ENCODE measurements at regions not wholly inside any gene's neighbourhood (a gene's known extent, or its start where the extent isn't known, plus 50 kb on each side); places are given as distances from the start of the nearest gene placed in this dataset.

DNA sequence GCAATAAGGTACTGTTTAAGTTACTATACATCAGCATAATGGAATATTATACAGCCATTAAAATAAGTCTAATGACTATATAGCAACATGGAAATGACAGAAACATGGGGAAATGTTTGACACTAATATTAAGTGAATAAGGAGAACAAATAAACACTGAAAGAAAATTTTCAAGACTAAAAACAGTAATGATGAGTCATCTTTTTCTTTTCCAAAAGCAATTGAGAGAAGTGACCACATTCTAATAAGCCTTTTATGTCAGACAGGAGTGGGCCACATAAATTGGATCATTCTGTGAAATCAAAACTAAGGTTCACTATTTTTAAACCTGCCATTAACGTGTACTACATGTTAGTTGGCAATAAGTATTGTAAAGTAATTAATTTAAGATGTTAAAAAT is 187.5 kb downstream of the AHR start:
- no peak for DNase-seq

- no peak for DNase-seq
Measured at GRCh38 chr7:17486835-17487234, 188.4 kb downstream of the AHR start.

GRCh38 chr7:17487343-17487742 is 188.9 kb downstream of the AHR start:
- DNase-seq: no peak

DNA sequence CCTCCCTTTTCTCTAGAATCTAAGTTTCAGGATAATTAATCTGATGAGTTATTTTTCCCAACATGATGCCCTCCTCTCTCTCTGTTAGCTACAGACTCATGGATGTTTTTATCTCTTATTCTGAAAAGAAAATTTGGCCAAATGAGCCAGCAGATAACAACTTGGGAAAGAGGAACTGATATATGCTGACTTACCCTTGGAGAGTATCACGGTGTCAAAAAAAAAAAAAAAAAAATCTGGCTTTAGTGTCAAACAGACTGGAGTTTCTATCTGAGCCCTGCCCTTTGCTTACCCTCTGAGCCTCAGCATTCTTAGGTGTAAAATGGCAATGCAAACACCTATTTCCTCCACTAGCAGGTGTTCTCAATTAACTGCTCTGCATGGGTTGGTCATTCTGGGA is 190.4 kb downstream of the AHR start:
- DNase-seq: no peak

- DNase-seq: no peak
Measured at GRCh38 chr7:17489961-17490360, 191.5 kb downstream of the AHR start.

- DNase-seq: no peak
Measured at GRCh38 chr7:17490825-17491224, 192.4 kb downstream of the AHR start.

DNA sequence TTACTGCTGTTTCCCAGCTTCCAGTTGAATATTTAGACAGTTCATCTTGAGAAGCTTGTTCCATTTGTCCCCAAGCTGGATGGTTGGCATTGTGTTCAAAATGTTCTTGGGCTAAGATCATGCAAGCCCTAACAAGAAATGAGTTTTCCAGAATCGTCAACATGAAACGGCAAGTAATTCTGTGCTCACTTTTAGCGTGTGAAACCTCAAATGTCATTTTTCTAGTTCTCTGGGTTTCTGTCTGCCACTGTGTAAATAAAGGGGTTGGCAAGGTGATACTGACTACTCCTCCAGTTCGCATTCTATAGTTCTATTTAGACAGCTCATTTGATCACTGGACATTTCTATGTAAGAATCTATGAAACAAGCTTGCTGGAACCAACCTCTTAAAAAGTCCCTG is 194.0 kb downstream of the AHR start:
- DNase-seq: no peak

GRCh38 chr7:17493446-17493845 is 195.0 kb downstream of the AHR start:
- no peak for DNase-seq

GRCh38 chr7:17495655-17496394 is 197.4 kb downstream of the AHR start:
- no peak for DNase-seq

DNA sequence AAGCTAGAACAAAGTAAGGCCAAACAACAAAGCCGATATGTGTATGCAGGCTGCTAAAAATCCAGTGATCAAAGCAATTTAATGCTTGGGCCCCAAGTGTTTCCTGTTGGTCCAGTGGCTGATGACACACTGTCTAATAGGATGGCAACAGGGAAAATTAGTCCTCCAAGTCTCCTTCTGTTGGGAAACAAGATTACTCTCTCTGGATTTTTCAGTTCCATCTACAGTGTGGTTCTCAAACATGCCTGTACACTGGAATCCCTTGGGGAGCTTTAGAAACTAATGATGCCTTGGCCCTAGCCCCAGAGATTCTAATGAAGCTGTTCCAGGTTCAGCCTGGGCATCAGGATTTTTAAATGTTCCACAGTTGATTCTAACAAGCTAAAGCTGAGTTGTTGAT is 198.7 kb downstream of the AHR start:
- no peak for DNase-seq

- no peak for DNase-seq
Measured at GRCh38 chr7:17497549-17498167, 199.2 kb downstream of the AHR start.

DNA sequence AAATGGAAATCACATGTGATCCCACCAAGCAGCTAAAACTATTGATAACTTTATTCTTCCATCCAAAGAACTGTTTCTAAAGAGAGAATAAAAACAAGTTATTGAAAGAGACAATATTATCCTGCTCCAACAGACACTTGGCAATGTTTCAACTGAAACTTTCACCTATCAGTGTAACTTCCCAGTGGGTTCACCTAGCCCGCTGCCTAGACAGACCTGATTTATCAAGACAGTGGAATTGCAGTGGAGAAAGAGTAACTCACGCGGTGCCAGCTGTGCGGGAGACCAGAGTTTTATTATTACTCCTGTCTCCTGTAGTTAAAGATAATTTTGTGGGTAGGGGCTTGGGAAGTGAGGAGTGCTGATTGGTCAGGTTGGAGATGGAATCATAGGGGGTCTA is 199.8 kb downstream of the AHR start:
- no peak for DNase-seq

DNA sequence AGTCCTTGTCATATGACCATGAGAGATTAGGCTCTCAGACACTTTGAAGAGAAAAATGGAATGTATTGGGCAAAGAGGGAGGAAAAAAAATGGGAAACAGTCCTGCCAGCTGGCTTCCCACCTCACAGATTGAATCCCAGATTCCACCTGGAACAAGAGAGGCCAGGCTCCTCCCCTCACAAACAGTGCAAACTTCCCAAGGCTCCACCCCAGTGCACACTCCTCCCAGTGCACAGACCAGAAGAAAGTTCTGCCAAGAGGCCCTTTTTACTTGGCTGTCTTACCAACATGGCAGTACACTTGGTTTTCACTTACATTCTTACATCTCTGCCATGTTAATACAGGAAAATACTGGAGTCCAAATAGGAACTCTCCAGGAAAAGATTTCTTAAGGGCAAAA is 202.3 kb downstream of the AHR start:
- DNase-seq: no peak

DNA sequence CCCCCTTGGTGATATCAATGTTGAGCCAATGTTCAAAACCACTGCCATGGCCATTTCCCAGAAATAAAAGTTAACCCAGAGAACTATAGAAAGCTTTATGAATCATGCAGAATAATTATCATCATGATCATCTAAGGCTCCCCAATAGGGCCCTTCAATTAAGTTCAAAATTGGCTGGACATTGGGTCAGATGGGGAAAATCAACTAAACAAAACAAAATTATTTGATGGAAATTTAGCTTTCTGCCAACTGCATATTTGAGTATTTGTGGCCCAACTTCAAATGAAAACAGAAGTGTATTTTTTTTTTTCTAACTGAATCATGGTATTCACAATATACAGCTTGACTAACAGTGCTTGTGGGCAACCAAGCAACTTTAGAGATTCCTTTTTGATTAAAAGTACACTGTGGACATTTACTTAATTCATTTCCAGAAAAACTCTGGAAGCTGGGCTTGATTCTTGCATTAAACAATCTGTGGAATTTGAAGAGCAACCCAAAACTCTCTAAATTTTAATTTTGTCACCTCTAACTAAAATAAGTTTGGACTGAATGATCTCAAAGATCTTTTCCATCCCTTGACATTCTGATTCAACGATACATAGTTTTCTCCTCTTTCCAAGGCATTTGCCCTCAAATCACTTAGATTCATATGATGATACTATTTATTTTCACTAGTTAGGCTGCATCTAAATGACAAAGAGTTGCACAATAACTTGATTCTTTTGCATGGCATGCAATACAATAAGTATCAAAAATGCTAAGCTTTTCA is 203.2 kb downstream of the AHR start:
- no peak for DNase-seq

GRCh38 chr7:17502213-17503060 is 204.0 kb downstream of the AHR start:
- DNase-seq: no peak

DNA sequence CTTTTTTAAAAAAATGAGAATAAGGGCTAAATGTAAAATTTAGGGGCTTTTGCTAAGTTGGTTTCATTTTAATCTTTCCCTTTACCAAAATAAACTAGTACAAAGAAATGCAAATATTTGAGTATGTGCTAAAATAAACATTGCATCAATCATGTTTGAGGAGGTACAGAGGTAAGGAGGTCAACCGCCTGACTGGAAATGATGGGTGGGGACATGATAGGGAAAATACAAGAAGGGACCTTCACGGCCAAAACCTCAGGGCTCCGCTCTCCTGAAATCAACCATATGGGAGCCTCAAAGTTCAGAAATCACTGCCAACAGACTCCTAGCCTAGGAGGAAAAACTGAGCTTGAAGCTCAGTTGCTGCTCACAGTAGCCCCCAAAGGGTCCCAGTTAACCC is 207.6 kb downstream of the AHR start:
- no peak for DNase-seq

GRCh38 chr7:17506596-17506995 is 208.1 kb downstream of the AHR start:
- DNase-seq: no peak

GRCh38 chr7:17507717-17508116 is 209.3 kb downstream of the AHR start:
- no peak for DNase-seq

DNA sequence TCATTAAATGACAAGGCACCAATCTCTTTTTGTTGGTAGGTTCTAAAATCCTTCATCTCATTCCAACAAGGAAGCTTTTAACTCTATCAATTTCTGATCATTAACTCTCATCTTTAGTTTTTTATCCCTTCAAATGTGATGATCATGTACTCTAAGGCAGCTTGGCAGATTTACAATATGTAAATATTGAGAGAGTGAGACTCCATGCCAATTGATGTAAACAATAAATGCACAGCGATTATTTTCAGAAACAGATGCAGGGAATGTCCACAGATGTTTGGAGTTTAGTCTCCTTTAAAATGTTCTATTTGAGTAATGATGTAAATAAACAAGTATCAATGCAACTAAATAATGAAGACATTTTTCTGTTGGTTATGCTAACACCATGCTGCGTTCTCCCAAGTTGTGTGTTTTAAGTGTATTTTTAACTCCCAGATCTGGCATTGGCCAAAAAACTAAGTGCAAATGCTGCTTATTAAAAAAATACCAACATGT is 213.8 kb downstream of the AHR start:
- DNase-seq: no peak

DNA sequence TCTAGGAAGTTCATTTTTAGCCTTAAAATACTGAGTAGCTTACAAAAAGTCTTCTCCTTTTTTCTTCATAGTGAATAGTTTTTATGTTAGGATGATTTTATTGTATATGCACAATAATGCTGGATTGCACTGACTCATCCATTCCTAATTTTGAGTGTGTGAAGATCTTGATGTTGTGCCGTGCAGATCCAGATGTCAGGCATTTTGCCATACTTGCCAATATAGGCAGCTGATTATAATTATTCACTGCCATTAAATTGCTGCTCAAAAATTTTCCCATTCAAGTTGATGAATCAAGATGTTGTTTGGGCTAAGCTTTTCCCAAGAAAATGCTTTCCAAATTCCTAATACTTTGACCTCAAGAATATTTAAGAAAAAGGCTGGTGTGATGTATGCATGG is 218.3 kb downstream of the AHR start:
- no peak for DNase-seq

DNA sequence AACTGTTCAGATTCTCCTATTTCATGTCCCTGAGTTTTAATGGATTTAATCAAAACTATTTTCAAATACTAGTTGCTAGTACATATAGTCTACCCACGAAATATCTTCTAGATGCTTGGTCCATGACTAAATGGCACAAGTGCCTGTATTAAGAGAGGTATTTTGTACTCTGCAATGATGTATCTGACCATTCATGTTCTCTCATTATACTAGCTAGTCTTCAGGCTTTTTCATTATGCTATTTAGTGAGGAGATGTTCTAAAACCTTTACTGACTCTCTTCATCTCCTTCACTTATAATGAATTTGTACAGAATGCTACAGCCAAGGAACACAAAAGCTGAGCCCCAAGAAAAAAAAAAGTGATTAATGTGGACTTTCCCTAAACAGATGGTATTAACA is 222.5 kb downstream of the AHR start:
- DNase-seq: no peak

DNA sequence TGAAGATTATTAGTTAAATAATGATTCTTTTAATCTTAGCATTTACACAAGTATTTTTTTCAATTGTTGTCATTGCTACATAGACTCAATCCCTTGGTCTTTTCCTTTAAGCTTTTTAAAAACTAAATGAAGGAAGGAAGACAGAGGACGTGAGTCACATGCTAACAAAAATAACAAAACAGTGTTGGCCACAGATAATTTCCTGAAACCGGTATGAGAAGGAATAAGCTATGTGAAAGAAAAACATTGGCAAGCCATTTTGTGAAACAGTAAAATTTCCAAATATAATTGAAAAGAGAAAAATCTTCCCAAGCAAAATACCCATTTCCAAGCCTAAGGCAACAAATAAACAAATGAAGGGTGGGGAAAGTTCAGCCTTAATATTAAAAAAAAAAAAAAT is 223.0 kb downstream of the AHR start:
- no peak for DNase-seq
